ENCODE measurements at regions not wholly inside any gene's neighbourhood (a gene's known extent, or its start where the extent isn't known, plus 50 kb on each side); places are given as distances from the start of the nearest gene placed in this dataset.
"Not testable (repeated sequence)": the region's sequence is repeated elsewhere in the genome, so short reads cannot be mapped to it uniquely, and the experiment has no call there.

DNA sequence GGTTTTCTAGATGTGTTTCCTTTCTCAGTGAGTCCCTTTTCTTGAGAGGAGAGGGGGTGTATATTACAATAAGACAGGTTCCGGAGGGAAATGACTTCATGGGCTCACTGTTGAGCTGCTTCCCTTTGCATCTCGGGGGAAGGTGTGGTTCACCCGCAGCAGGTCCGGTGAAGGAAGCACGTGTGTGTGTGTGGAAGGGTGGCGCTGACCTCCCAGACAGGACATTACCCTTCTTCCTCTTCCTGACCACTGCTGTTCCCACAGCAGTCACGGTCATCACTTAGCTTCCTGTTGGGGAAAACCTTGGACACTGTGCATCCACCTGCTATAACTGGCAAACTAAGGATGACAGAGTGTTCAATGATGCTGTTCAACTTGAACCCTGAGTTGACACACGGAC is 83.6 kb downstream of the PLEKHG1 start:
- no peak for DNase-seq (ENCODE audit: low read depth)

DNA sequence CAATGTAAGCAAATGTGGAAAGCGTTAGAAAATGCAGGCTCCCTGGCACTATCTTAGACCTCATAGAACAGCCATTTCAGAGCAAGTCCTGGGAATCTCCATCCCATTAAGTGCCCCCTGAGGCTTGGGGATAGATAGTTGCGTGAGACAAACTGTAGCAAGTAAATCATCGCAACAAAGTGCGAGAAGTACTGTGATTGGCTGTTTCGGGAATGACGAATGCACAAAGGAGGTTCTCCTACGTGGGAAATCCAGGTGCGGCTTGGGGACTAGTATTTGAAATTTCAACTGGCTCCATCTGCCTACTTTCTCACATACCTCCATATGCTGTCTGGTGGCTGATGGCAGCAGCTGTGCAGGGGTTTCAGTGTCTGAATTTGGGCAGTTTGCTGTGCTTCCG is 84.5 kb downstream of the PLEKHG1 start:
- no peak for DNase-seq (ENCODE audit: low read depth)

DNA sequence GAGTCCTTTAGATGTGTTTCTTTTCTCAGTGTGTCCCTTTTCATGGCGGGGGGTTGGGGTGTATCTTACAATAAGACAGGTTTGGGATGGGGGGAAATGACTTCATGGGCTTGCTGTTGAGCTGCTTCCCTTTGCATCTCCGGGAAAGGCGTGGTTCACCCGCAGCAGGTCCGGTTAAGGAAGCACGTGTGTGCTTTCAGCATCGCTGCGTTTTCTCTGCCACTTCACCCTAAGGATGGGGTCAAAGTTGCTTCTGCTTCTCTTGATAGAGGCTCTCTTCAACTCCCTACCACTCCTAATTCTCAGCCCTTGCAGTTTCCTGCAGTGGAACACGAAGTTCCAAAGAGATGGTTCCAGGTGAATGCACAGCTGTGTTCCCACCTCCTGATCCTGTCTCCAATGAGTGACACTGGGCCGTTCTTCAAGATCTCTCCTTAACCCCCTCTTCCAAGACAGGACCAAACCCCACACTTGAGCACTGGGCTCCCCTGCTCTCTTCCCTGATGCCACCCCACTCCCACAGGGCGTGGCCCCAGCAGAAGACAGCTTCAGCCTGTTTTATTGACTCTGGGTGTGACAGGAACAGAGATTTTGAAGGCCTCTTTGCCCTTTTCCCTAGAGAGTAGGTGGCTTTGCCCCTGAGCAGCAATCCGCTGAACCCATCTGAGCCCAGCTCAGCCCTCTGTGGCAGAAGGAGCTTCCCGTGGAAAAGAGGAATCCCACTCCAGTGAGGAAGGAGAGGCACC is 85.2 kb downstream of the PLEKHG1 start:
- DNase-seq (ENCODE audit: low read depth), result no peak

DNA sequence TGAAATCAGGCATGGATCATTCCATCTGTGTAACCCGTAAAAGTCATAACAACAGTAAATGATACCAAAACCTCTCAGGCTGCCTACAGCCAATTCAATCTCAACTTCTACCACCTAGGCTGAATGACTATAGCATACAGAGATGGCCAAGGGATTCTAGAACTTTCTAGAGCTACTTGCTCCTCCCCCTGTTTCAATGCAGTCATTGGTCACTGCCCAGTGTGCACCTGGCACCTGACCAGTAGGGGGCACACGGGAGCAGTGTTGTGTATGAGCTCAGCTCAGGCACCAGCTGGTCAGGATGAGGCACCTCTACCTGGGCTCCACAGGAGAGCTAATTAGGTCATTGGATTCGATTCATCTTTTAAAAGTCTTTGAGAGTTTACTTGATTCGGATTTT is 86.2 kb downstream of the PLEKHG1 start:
- DNase-seq (ENCODE audit: low read depth), result no peak

DNA sequence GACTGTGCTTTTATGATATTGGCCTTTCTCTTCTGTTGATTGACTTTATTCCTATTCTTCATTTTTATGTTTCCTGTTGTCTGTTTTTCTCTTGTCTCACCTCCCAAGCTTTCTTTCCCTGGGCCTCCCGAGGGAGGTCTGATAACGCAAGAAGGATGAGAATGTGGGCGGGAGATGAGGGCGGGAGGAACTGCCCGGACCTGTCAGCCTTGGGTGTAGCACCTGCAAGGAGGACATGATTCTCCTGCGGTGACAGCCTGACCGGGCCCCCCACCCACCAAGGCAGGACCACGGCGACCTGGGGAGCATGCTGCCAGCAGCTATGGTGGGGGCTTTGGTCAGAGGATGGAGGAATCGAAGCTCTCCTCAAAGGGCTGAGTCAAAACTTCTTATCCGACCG is 86.9 kb downstream of the PLEKHG1 start:
- no peak for DNase-seq (ENCODE audit: low read depth)

DNA sequence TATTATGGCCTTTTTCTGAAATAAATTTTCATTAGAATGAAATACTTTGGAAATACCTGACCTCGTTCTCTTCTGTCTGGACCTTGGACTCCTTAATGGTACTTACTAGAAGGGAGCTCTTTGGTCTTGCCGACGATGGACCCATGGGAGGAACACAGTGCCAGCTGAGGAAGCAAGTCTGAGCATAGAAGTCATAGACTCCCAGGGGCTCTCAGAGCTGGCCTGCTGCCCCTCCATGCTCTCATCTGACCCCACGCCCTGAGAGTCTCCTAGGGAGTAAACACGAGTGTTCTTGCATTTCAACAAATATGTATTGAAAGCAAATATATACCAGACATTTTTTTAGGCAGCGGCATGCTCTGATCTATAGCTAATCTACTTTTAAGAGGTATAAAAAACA is 87.8 kb downstream of the PLEKHG1 start:
- no peak for DNase-seq (ENCODE audit: low read depth)

DNA sequence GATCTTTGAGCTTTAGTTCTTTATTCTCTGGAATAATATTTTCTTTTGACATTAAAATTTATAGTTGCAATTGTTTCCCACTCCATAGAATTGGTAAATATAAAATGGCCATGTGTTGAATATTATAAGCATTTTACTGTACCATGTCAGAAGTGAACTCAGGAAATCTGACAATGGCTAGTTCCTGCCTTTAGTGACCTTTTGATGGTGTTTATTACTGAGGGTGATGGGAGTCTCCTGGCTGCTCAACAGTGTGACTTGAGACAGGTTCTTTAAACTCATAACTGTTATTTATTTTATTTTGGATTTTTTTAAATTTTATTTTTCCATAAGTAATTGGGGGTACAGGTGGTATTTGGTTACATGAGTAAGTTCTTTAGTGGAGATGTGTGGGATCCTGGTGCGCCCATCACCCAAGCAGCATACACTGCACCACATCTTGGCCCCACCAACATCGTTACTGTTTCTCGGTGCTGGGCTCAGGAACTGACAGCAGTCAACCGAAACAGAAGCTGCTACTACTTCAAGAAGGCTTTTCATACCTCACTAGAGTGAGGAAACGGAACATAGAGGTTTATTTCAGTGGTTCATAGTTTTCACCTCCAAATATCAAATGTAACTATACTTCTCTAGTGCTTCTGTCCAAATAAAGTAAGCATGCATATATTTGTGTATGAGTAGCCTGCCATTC is 90.4 kb downstream of the PLEKHG1 start:
- DNase-seq (ENCODE audit: low read depth), result no peak

DNA sequence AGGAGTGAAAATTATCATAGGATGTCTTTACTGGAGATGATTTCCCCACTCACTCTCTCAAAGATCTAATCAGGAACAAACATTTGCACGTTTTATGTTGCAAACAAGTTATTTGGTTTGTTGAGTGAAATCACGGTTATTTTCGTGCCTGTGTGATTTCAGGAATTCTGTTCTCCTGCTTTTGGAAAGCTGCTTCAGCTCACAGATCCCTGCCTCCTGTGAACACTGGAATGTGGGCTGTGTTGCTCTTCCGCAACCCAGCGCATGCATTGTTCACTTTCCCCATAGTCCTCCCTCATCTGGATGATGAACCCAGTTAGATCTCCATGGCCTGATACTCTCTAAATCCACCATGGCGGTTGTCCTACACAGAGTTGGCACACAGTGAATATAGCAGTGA is 91.0 kb downstream of the PLEKHG1 start:
- DNase-seq (ENCODE audit: low read depth), result no peak

DNA sequence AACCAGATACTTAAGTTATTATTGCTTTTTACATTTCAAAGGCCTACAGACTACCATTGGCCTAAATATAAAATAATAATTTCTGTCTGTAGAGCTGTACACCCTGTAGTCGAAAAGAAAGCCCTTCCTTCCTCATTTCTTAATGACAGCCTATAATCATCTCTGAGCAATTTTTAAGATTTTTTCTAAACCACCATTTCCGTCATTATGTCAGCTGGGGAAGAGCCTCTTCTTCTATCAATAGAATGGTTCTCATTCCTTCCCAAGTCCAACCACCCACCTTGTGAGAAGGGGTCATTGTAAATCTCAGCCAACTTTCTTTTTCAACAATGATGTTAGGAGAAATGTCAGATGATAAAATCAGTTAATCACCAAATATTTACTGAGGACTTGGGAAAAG is 91.8 kb downstream of the PLEKHG1 start:
- DNase-seq (ENCODE audit: low read depth), result no peak

DNA sequence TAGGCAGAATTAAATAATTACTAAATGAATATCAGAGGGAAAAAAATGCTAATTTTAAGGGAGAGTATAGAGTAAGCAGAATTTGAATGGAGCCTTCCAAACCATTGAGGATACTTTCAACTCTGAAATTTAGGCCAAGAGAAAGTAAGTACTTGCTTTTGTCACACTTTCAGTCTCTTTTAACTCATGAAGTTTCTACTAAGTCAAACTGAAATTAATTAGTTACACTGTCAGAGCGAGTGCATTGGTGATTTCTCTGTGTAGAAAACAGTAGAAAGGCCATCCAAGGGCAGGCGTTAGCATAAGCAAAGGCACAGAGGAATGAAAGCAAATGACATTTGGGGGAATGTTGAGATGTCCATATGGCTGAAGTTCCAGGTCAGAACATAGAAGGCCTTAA is 92.9 kb downstream of the PLEKHG1 start:
- no peak for DNase-seq (ENCODE audit: low read depth)

DNA sequence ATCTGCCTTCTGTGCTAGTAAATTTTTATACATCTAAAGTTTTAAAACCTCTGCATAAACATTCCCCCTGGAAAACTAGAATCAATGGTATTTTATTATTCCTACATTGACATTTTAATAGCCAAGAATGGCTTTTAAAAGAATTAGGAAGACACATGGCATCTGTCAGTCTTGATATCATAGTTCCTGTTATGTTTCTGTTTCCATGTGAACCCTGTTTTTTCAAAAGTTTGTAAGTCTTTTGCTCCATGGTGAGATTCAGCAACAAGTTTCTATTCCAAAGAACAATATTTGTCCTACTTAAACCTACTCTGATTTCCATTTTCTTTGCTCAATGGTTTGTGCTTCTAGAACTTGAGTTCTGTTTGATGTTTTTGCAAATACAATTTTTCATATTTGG is 95.2 kb downstream of the PLEKHG1 start:
- DNase-seq (ENCODE audit: low read depth), result no peak

DNA sequence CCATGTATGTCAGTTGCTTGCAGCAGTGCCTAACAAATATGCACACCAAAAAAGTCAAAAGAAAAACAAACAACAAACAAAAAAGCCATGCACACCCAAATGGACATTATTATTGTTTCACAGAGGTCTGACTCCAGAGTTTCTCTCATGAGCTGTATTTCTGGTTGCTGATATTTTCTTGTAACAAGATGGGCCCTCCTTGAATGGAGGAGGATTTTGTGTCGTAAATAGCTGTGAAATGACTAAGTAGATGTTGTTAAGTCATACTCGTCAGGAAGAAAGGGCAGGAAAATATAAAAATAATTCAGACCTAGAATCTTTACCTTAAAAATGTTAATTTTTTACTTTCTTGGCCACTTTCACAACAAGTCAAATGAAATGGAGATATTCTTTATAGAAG is 96.0 kb downstream of the PLEKHG1 start:
- no peak for DNase-seq (ENCODE audit: low read depth)

DNA sequence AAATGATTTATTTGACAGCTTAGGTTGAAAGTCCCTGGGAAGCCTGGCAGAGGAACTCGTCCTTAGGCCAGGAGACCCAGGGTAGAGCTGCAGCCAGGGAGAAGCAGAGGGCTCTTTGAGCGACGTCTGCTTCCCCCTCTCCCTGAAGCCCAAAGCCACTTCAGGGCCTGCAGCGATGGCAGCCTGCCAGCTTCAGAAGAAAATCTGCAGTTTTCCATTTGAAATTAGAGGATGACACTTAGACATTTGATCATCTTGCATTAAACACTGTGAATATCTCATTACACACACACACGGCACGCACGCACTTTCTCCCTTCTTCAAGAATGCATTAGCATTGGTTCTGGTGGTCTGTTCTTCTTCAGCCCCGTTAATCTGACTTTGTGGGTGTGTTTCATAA is 96.5 kb downstream of the PLEKHG1 start:
- no peak for DNase-seq (ENCODE audit: low read depth)

DNA sequence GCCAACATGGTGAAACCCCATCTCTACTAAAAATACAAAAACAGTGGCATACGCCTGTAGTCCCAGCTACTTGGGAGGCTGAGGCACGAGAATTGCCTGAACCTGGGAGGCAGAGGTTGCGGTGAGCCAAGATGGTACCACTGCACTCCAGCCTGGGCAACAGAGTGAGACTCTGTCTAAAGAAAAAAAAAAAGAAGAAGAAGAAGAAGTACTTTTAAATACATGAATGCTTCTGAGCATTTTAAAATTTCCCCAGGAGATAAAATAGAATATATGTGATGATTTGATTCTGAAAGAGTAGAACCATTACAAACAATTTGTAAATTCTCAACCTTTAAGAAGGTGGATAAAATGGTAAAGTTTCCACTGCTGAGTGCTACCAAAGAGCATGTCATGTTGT is 97.2 kb downstream of the PLEKHG1 start:
- not testable (repeated sequence) for DNase-seq (ENCODE audit: low read depth)

DNA sequence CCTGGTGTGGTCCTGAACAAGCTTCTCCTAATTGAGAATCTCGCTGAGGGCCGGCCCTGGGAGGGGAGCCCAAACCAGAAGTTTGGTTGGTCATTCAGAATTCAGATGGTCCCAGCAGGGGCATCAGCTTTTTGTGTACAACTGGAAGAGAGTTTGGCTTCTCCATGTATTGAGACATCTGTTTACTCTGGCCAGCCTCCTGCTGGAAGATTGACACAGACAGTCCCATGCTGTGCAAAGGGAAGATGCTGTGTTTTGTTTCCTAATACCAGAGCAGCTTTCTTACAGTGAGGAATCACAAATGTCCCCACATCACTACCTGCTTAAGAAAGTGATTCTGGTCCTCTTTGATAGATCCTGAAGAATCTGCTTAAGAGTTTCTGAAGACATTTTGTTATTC is 97.8 kb downstream of the PLEKHG1 start:
- DNase-seq (ENCODE audit: low read depth), result no peak

DNA sequence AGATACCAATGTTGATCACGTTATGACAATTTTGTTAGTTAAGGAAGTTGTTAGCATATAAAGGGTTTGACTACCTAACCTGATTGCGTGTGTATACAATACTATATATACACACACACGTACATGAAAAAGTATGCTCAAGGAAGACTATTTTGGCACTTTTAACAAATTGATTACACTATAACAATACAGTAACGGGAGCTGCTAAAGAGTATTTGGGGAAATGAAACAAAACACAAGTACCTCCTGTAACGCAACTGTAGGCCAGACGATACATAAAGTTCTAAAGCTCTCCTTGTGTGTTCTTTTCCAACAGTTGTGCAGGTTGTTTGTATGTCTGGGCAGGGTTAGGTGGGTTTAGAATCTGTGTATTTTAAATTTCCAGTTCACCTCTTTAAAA is 98.7 kb downstream of the PLEKHG1 start:
- DNase-seq (ENCODE audit: low read depth), result no peak

DNA sequence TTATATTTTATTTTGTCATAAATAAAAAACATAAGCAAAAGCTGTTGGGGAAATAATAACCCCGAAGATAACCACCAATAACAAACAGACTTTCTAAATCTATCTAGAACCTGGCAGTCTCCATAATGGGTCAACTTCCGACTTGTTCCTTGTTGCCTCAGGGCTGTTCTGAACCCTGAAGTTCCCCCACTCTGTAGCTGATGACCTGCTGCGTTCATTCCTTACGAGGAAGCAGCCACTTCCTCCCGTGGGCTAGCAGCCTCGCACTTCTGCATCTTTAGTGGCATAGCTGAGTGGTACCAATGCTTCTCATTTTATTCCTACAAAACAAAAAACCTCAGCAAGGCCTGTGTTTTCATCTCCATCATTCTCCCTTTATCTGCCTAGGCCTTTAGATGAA is 103.0 kb downstream of the PLEKHG1 start:
- no peak for DNase-seq (ENCODE audit: low read depth)

DNA sequence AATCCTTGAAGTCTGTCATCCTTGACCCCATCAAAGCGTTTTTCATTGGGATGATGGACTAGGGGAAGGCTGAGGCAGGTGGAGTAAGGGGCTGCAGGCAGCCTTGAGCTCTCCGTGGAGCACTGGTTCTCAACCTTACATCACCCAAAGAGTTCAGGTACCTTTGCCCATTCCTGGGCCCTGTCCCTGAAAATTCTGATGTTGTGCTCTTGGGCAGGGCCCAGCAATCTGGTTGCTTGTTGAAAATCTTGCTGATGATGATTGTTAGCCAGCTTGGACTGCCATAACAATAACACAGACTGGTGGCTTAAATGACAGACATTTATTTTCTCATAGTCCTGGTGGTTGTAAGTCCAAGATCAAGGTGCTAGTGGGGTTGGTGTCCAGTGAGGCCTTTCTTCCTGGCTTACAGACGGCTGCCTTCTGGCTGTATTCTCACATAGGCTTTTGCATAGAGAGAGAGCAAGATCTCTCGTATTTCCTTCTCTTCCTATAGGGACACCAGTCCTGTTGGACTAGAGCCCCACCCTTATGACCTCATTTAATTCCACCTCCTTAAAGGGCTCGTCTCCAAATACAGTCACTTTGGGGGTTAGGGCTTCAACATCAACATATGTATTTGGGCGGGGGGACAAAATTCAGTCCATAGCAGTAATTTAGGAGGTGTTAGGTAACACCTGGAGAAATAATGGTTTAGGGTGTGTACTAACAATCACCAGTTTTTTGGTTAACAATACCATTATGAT is 104.9 kb downstream of the PLEKHG1 start:
- DNase-seq (ENCODE audit: low read depth), result no peak

DNA sequence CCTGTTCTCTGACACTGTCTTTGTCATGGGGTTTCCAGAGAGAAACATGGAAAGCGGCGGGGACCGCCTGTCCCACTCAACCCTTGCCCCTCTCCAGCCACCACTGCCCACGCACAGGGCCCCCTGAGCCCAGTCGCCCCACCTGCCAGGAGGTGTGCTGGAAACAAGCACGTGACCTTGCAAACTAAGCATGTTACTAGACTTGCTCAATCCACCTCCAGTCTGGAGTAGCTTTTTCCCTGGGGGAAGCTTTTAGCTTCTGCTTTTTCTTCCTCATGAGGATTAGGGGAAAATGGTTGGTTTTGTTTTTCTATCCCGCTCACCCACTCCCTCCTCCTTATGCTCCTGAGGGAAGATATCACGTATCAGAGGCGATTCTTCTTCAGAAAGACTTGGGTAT is 105.7 kb downstream of the PLEKHG1 start:
- DNase-seq (ENCODE audit: low read depth), result no peak

DNA sequence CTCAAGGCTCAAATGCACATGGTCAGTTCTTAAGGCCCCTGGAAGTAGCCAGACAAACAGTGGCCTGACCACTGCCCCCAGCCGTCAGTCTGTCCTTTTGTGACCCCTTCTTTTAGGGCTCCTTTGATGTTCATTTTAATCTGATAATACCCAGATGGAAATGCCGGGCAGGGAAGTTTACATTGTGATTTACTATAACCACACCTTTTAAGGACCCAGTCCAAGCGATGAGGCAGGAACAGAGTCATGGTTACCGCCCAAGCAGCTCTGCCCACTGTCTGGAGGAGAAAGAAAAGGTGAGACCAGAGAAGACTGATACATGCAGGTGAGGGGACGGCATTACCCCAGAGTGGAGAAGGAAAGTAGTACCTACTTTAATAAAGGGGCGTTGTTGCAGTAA is 110.6 kb downstream of the PLEKHG1 start:
- DNase-seq (ENCODE audit: low read depth), result no peak

DNA sequence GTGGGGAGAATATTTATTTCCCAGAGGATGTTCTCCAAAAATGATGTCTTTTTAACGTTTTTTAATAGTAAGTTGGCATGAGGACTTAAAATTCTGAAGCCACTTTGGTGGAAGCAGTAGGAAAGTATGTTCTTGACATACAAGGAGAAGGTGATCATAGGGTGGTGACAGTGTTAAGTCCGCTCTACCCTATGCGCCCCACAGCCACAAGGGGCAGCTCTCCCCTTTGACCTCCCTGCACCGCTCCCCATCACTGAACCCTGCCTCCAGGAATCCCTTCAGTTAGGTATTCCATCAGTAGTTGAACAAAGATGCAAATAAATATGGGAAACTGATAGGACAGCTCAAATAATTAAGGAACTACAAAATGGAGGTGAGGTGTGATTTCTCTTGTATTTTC is 111.4 kb downstream of the PLEKHG1 start:
- DNase-seq (ENCODE audit: low read depth), result no peak

DNA sequence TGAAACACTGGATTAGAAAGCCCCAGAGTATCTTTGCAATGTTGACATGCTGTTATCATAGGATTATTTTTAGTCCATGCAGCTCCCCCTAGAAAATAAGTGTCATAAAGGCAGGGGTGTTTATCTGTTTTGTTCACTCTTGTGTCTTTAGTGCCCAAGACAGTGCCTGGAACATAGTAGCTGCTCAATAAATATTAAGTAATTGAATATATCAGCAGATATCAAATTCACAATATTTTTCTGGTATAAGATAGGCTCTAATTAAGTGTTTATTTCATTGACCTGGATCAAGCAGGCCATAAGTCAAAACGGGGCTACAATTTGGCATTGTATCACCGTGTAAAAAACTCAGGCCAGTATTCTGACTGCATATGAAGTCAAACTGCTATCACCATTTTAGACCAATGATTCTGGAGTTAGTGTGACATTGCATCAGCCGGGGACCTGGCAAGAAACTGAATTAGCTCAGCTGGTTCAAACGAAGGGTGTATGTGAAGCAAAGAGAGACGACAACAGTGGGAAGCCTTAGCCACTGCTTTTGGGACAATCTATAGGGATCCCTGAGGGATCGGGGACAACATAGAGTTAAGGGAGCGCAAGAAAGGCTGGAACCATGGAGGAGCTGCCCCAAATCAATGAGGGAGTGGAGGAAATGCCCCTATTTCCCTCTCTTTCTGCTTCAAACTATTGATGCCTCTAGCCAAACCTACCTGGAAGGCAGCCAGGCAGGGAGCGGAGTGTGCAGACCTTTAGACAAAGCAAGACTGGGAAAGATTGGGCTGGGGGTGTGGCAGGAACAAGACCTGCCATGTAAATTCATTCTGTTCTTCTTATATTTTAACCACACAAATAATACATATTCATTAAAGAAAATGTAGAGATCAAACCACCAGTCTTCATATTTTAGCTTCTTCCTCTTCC is 112.2 kb downstream of the PLEKHG1 start:
- DNase-seq (ENCODE audit: low read depth), result no peak
